ENCODE measurements at regions not wholly inside any gene's neighbourhood (a gene's known extent, or its start where the extent isn't known, plus 50 kb on each side); places are given as distances from the start of the nearest gene placed in this dataset.

- no peaks in the 10 kb centered on the region for H3K4me1 ChIP-seq
- no peak overlapping the region for H3K27ac ChIP-seq
- DNase-seq (ENCODE audit: low spot score in 2 of 2) = no peak
- intact Hi-C loops (cut with DNase I) = no loop called here
- H3K36me3 ChIP-seq = no peaks in the 10 kb centered on the region
- no peaks in the 10 kb centered on the region for H3K27me3 ChIP-seq
- H3K9me3 ChIP-seq = no peaks in the 10 kb centered on the region
- no peak overlapping the region for H3K4me3 ChIP-seq
- no peak for TF ChIP-seq CTCF (IDR thresholded peaks at IDR 0.05)
Observed at GRCh38 chr1:106780806-106781569, 275.5 kb upstream of the PRMT6 start.

- Histone ChIP-seq H3K27me3 (no peaks in the 10 kb centered on the region), H3K36me3 (no peaks in the 10 kb centered on the region), H3K9me3 (no peaks in the 10 kb centered on the region), H3K27ac (no peak overlapping the region), H3K4me1 (no peaks in the 10 kb centered on the region), H3K4me3 (no peak overlapping the region)
- no peak for DNase-seq (ENCODE audit: low spot score in 2 of 2)
- intact Hi-C loops (cut with DNase I) = no loop called here
- TF ChIP-seq CTCF (IDR thresholded peaks at IDR 0.05) = no peak
Observed at GRCh38 chr1:106785176-106785575, 271.3 kb upstream of the PRMT6 start.

GRCh38 chr1:106787520-106787919, 269.0 kb upstream of the PRMT6 start:
- no peak overlapping the region for H3K27ac ChIP-seq
- H3K27me3 ChIP-seq = no peaks in the 10 kb centered on the region
- H3K4me3 ChIP-seq = no peak overlapping the region
- intact Hi-C loops (cut with DNase I) = no loop called here
- H3K36me3 ChIP-seq = no peaks in the 10 kb centered on the region
- no peak for DNase-seq (ENCODE audit: low spot score in 2 of 2)
- no peaks in the 10 kb centered on the region for H3K4me1 ChIP-seq
- no peaks in the 10 kb centered on the region for H3K9me3 ChIP-seq
- no peak for TF ChIP-seq CTCF (IDR thresholded peaks at IDR 0.05)

GRCh38 chr1:106789686-106790085, 266.8 kb upstream of the PRMT6 start:
- Histone ChIP-seq H3K4me1 (no peaks in the 10 kb centered on the region), H3K4me3 (no peak overlapping the region), H3K27ac (no peak overlapping the region), H3K27me3 (no peaks in the 10 kb centered on the region), H3K36me3 (no peaks in the 10 kb centered on the region), H3K9me3 (no peaks in the 10 kb centered on the region)
- no peak for DNase-seq (ENCODE audit: low spot score in 2 of 2)
- no peak for TF ChIP-seq CTCF (IDR thresholded peaks at IDR 0.05)
- intact Hi-C loops (cut with DNase I) = no loop called here

GRCh38 chr1:106791041-106791440, 265.4 kb upstream of the PRMT6 start:
- H3K9me3 ChIP-seq = no peaks in the 10 kb centered on the region
- intact Hi-C loops (cut with DNase I) = no loop called here
- no peaks in the 10 kb centered on the region for H3K4me1 ChIP-seq
- TF ChIP-seq CTCF (IDR thresholded peaks at IDR 0.05) = no peak
- no peak for DNase-seq (ENCODE audit: low spot score in 2 of 2)
- no peaks in the 10 kb centered on the region for H3K36me3 ChIP-seq
- H3K4me3 ChIP-seq = no peak overlapping the region
- no peak overlapping the region for H3K27ac ChIP-seq
- H3K27me3 ChIP-seq = no peaks in the 10 kb centered on the region

GRCh38 chr1:106793651-106794050, 262.8 kb upstream of the PRMT6 start:
- H3K36me3 ChIP-seq = no peaks in the 10 kb centered on the region
- no peak for DNase-seq (ENCODE audit: low spot score in 2 of 2)
- no peaks in the 10 kb centered on the region for H3K27me3 ChIP-seq
- H3K4me1 ChIP-seq = no peaks in the 10 kb centered on the region
- H3K9me3 ChIP-seq = no peaks in the 10 kb centered on the region
- TF ChIP-seq CTCF (IDR thresholded peaks at IDR 0.05) = no peak
- no peak overlapping the region for H3K27ac ChIP-seq
- H3K4me3 ChIP-seq = no peak overlapping the region
- intact Hi-C loops (cut with DNase I) = no loop called here
